ENCODE measurements at regions not wholly inside any gene's neighbourhood (a gene's known extent, or its start where the extent isn't known, plus 50 kb on each side); places are given as distances from the start of the nearest gene placed in this dataset.

DNA sequence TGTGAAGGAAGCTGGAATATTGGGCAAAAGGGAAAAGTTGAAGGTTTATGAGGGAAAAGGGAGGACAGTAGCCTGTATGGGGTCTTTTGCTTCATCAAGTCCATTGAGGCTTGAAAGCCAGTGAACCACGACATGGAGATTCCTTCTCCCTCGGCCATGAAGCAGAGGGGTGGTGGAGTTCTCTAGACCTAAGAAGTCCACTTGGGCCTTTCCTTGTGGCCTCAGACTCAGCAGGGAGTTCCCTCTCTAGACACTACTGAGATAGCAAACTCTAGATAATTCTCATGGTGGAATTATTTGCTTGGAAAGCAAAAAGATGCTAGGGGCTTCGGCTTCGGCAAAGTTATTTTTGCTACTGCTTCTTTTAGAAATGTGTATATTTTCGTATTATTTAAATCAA, 78.5 kb downstream of the FOXD1 start:
- TF ChIP-seq, protein P1, sequence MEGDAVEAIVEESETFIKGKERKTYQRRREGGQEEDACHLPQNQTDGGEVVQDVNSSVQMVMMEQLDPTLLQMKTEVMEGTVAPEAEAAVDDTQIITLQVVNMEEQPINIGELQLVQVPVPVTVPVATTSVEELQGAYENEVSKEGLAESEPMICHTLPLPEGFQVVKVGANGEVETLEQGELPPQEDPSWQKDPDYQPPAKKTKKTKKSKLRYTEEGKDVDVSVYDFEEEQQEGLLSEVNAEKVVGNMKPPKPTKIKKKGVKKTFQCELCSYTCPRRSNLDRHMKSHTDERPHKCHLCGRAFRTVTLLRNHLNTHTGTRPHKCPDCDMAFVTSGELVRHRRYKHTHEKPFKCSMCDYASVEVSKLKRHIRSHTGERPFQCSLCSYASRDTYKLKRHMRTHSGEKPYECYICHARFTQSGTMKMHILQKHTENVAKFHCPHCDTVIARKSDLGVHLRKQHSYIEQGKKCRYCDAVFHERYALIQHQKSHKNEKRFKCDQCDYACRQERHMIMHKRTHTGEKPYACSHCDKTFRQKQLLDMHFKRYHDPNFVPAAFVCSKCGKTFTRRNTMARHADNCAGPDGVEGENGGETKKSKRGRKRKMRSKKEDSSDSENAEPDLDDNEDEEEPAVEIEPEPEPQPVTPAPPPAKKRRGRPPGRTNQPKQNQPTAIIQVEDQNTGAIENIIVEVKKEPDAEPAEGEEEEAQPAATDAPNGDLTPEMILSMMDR (conservative IDR thresholded peaks at IDR 0.05; ENCODE audit: low read depth in 2 of 2), result no peak
- TF ChIP-seq EZH2 (IDR thresholded peaks at IDR 0.05; ENCODE audit: low read depth, unreplicated experiment) (no peak), POLR2AphosphoS5 (IDR thresholded peaks at IDR 0.05; ENCODE audit: low read depth) (no peak), CREB1 (CRISPR knock-in tag; IDR thresholded peaks at IDR 0.05; ENCODE audit: low read depth) (no peak), JUNB (IDR thresholded peaks at IDR 0.05; ENCODE audit: unreplicated experiment) (no peak), EZH2phosphoT487 (IDR thresholded peaks at IDR 0.05; ENCODE audit: unreplicated experiment) (no peak)
- TF ChIP-seq, protein P2, sequence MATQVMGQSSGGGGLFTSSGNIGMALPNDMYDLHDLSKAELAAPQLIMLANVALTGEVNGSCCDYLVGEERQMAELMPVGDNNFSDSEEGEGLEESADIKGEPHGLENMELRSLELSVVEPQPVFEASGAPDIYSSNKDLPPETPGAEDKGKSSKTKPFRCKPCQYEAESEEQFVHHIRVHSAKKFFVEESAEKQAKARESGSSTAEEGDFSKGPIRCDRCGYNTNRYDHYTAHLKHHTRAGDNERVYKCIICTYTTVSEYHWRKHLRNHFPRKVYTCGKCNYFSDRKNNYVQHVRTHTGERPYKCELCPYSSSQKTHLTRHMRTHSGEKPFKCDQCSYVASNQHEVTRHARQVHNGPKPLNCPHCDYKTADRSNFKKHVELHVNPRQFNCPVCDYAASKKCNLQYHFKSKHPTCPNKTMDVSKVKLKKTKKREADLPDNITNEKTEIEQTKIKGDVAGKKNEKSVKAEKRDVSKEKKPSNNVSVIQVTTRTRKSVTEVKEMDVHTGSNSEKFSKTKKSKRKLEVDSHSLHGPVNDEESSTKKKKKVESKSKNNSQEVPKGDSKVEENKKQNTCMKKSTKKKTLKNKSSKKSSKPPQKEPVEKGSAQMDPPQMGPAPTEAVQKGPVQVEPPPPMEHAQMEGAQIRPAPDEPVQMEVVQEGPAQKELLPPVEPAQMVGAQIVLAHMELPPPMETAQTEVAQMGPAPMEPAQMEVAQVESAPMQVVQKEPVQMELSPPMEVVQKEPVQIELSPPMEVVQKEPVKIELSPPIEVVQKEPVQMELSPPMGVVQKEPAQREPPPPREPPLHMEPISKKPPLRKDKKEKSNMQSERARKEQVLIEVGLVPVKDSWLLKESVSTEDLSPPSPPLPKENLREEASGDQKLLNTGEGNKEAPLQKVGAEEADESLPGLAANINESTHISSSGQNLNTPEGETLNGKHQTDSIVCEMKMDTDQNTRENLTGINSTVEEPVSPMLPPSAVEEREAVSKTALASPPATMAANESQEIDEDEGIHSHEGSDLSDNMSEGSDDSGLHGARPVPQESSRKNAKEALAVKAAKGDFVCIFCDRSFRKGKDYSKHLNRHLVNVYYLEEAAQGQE (IDR thresholded peaks at IDR 0.05; ENCODE audit: unreplicated experiment), result no peak
- TF ChIP-seq, protein P3, sequence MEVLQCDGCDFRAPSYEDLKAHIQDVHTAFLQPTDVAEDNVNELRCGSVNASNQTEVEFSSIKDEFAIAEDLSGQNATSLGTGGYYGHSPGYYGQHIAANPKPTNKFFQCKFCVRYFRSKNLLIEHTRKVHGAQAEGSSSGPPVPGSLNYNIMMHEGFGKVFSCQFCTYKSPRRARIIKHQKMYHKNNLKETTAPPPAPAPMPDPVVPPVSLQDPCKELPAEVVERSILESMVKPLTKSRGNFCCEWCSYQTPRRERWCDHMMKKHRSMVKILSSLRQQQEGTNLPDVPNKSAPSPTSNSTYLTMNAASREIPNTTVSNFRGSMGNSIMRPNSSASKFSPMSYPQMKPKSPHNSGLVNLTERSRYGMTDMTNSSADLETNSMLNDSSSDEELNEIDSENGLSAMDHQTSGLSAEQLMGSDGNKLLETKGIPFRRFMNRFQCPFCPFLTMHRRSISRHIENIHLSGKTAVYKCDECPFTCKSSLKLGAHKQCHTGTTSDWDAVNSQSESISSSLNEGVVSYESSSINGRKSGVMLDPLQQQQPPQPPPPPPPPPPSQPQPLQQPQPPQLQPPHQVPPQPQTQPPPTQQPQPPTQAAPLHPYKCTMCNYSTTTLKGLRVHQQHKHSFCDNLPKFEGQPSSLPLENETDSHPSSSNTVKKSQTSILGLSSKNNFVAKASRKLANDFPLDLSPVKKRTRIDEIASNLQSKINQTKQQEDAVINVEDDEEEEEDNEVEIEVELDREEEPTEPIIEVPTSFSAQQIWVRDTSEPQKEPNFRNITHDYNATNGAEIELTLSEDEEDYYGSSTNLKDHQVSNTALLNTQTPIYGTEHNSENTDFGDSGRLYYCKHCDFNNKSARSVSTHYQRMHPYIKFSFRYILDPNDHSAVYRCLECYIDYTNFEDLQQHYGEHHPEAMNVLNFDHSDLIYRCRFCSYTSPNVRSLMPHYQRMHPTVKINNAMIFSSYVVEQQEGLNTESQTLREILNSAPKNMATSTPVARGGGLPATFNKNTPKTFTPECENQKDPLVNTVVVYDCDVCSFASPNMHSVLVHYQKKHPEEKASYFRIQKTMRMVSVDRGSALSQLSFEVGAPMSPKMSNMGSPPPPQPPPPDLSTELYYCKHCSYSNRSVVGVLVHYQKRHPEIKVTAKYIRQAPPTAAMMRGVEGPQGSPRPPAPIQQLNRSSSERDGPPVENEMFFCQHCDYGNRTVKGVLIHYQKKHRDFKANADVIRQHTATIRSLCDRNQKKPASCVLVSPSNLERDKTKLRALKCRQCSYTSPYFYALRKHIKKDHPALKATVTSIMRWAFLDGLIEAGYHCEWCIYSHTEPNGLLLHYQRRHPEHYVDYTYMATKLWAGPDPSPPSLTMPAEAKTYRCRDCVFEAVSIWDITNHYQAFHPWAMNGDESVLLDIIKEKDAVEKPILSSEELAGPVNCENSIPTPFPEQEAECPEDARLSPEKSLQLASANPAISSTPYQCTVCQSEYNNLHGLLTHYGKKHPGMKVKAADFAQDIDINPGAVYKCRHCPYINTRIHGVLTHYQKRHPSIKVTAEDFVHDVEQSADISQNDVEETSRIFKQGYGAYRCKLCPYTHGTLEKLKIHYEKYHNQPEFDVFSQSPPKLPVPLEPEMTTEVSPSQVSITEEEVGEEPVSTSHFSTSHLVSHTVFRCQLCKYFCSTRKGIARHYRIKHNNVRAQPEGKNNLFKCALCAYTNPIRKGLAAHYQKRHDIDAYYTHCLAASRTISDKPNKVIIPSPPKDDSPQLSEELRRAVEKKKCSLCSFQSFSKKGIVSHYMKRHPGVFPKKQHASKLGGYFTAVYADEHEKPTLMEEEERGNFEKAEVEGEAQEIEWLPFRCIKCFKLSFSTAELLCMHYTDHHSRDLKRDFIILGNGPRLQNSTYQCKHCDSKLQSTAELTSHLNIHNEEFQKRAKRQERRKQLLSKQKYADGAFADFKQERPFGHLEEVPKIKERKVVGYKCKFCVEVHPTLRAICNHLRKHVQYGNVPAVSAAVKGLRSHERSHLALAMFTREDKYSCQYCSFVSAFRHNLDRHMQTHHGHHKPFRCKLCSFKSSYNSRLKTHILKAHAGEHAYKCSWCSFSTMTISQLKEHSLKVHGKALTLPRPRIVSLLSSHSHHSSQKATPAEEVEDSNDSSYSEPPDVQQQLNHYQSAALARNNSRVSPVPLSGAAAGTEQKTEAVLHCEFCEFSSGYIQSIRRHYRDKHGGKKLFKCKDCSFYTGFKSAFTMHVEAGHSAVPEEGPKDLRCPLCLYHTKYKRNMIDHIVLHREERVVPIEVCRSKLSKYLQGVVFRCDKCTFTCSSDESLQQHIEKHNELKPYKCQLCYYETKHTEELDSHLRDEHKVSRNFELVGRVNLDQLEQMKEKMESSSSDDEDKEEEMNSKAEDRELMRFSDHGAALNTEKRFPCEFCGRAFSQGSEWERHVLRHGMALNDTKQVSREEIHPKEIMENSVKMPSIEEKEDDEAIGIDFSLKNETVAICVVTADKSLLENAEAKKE (CRISPR knock-in tag; IDR thresholded peaks at IDR 0.05), result no peak
- TF ChIP-seq, protein P4, sequence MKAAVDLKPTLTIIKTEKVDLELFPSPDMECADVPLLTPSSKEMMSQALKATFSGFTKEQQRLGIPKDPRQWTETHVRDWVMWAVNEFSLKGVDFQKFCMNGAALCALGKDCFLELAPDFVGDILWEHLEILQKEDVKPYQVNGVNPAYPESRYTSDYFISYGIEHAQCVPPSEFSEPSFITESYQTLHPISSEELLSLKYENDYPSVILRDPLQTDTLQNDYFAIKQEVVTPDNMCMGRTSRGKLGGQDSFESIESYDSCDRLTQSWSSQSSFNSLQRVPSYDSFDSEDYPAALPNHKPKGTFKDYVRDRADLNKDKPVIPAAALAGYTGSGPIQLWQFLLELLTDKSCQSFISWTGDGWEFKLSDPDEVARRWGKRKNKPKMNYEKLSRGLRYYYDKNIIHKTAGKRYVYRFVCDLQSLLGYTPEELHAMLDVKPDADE (IDR thresholded peaks at IDR 0.05), result no peak
